ENCODE measurements at regions not wholly inside any gene's neighbourhood (a gene's known extent, or its start where the extent isn't known, plus 50 kb on each side); places are given as distances from the start of the nearest gene placed in this dataset.

DNA sequence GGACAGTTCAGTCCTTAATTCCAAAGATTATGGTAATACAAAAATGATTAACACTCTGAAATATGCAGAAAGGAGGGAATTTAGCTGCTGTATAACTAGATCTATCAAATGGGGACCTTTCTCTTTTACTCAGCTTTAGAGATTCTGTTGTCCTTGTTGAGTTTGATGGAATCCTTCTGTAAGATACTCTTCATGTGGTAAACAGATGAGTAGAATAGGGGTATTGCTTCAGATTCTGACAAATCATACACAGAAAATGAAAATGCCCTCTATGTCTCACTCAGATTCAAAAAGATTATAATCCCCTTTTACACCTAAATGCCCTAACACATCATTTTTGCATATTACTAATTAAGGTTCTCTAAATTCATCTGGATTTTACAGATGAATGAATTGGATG lies 50.7 kb downstream of the ARHGAP35 start:
- DNase-seq (ENCODE audit: low spot score): no peak

DNA sequence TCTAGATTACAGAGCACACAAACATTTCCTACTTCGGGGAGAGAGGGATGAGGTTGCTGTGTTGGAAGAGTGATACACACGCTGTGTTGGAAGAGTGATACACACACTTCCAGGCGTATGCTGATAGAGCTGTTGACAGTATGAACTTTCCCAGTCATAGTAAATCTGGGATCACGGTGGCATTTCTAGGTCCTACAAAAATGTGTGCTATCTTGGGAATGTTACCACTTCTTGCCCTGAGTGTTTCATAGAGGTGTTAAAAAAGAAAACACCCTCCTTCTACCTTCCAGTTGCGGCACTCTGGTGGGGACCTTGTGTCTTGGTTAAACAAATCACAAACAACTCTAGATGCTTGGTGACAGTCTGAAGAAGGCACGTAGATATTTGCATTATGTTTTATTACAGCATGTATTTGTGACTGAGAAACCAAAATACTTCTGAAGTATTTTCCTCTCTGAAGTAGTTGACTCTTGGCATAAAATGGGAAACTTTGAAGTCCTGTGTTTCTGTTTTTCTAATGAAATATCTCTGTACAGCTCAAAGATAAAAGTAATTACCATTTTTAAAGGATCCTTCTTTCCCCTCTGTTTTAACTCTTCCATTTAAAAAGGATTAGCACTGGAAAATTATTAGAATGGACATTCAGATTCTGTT lies 52.5 kb downstream of the ARHGAP35 start:
- DNase-seq (ENCODE audit: low spot score): peak; percentile 65

DNA sequence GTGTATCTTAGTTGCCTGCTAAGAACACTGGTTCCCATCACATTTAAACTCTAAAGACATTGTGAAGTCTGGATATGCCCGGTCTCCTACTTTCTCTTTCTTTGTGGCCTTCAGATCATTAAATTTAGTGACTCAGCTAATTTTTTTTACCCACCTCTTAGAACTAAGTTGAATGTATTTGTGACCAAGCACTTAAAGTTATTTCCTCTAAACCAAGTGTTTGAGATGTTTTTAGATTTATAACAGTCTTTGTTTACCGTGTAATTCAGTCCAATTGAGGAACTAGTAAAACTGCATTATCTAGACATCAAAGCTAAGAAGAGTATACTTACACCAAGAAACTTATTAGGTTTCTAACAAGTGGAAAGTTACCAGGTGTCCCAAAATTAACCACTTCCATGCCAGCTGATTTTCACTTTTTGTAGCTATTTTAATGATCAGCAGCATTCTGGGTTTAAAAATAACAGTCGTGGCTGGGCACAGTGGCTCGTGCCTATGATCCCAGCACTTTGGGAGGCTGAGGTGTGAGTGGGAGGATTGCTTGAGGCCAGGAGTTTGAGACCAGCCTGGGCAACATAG lies 53.1 kb downstream of the ARHGAP35 start:
- no peak for DNase-seq (ENCODE audit: low spot score)

DNA sequence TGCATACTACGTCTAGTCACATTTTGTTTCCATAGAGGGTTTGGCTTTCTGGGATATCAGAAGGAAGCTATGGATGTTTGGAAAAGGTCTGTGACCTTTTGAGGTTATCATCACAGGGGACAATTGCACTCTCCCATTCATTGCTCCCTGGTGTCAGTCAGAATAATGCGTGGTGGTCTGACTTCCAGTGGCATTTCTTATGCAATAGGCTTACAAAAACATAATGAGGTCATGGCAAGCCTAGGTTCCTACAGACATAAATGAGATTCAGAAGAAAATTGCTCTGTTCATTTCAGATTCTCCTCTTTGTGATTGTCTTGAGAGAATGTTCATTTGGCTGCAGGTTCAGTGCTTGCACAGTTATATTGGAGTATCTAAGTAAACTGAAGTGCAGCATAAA lies 54.6 kb downstream of the ARHGAP35 start:
- DNase-seq (ENCODE audit: low spot score): no peak

DNA sequence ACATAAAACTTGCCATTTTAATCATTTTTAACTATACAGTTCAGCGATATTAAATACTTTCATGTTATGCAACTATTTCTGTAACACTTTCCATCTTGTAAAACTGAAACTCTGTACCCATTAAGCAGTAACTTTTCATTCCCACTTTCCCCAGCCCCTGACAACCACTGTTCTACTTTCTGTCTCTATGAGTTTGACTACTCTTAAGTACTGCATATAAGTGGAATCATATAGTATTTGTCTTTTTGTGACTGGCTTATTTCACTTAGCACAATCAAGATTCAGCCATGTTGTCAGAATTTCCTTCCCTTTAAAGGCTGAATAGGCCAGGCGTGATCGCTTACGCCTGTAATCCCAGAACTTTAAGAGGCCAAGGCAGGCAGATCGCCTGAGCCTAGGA lies 56.2 kb downstream of the ARHGAP35 start:
- DNase-seq (ENCODE audit: low spot score): no peak

DNA sequence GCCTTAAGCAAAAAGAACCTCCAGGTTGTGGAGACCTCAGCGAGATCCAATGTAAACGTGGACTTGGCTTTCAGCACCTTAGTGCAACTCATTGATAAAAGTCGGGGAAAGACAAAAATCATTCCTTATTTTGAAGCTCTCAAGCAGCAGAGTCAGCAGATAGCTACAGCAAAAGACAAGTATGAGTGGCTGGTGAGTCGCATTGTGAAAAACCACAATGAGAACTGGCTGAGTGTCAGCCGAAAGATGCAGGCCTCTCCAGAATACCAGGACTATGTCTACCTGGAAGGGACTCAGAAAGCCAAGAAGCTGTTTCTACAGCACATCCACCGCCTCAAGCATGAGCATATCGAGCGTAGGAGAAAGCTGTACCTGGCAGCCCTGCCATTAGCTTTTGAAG lies 58.5 kb downstream of the ARHGAP35 start:
- no peak for DNase-seq (ENCODE audit: low spot score)

DNA sequence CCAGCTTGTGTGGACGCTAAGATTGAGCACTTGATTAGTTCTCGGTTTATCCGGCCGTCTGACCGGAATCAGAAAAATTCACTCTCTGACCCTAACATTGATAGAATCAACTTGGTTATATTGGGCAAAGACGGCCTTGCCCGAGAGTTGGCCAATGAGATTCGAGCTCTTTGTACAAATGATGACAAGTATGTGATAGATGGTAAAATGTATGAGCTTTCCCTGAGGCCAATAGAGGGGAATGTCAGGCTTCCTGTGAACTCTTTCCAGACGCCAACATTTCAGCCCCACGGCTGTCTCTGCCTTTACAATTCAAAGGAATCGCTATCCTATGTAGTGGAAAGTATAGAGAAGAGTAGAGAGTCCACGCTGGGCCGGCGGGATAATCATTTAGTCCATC lies 59.6 kb downstream of the ARHGAP35 start:
- DNase-seq (ENCODE audit: low spot score): no peak

DNA sequence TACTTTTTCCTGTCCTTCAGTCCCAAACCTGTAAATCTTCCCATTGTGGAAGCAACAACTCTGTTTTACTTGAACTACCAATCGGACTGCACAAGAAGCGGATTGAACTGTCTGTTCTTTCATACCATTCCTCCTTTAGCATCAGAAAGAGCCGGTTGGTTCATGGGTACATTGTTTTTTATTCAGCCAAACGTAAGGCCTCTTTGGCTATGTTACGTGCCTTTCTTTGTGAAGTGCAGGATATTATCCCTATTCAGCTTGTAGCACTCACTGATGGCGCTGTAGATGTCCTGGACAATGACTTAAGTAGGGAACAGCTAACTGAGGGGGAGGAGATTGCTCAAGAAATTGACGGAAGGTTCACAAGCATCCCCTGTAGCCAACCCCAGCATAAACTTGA lies 60.3 kb downstream of the ARHGAP35 start:
- DNase-seq (ENCODE audit: low spot score): no peak

DNA sequence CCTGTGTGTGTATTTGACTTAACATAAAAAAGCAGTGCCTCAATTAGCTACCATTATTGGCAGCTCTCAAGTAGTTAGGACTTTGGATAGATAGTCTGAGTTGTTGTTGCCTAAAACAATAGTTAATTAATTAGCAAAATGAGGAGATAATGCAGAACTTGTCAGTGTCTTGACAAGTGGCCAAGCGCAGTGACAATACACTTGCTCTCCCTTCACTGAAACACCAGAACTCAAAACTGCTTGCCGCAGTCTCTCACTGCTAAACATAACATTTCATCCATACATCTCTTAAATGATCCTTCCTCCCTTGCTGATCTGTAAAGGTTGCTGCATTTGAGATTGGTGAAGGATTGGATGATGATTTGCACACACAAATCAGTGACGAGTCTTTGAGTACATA lies 61.7 kb downstream of the ARHGAP35 start:
- no peak for DNase-seq (ENCODE audit: low spot score)

DNA sequence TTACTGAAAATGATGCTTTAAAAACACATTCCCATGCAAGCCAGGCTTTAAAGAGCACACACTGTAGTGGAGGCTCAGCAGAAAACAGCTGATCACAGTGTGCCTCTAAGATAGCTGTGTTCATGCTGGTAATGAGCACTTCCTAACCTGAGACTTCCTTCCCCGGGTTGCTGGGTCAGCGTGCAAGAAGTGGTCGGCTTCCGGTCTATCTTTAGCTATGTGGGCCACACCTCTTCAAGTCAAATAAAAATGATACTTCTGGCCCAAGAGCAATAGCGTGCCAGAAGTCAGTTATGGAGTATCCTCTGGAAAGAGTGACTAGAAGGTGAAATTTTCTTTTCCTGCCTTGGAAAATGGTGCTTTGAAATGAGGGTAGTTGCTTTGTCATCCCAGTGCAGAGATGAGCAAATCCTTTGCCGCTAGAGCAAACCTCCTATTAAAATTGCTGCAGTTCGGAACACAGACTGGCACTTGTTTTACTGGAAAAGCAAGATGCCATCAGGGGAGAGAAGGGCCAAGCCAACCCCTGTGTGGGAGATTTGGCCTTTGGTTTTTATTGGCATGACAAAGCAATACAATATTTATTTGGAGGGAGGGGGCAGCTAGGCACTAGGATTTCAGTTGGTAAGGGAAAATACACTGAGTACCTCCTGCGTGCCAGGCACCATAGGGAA lies 64.2 kb downstream of the ARHGAP35 start:
- peak; percentile 89 for DNase-seq (ENCODE audit: low spot score)

DNA sequence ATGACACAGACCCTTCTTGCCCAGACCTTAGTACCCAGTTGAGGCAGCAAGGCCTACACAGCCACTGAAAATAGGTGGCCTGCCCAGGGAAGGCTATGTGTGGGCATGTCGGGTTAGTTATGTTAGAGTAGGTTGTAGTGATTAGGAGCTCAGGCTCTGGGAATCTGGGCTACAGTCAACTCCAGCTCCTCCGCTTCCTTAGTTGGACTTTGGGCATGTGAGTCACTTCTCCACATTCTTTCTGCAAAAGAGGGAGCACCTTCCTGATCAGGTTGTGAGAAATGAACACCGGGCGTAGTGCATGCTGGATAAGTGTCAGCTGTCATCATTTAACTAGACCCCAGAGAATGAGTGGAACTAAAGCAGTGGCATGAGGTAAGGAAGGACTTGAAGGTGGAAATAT lies 64.8 kb downstream of the ARHGAP35 start:
- DNase-seq (ENCODE audit: low spot score): peak; percentile 97

DNA sequence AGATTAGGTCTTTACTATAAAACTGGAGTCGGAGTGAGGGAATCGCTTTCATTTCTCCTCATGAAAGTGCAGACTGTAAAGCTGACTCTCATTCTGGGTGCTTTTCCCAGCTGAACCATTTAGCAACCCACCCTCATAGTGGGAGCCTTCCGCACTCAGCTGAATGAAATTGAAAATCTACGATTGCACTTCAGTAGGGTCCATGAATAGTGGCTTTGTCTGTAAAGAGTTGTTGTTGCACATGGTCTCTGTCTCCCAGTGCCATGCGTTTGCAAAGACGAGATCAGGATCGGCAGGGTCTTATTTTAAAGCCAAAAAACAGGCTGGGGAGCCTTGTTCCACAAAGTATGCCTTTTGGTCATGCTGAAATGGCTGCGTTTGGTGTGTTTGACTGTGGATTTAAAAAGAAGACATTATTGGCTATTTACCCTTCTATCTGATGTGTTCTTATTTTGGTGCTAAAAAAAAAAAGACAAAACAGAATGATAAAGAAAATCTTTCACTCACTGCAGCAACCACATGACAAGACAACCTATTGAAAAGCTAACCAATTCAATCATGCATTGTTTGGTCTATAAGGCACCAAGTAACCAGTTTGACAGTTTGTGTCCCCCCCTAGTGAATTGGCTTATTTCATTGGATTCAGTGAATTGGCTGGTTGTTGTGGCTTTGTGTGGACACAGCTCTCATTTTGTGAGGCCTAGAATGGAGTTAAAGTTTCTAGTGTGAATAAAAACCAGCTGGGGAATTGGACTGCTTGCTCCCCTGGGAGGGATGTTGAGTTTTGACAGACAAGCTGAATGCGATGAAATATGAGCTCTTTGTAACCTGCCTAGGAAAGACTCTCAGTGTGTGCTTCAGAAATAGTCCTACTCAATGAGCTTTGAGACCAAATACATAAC lies 65.6 kb downstream of the ARHGAP35 start:
- DNase-seq (ENCODE audit: low spot score): no peak

DNA sequence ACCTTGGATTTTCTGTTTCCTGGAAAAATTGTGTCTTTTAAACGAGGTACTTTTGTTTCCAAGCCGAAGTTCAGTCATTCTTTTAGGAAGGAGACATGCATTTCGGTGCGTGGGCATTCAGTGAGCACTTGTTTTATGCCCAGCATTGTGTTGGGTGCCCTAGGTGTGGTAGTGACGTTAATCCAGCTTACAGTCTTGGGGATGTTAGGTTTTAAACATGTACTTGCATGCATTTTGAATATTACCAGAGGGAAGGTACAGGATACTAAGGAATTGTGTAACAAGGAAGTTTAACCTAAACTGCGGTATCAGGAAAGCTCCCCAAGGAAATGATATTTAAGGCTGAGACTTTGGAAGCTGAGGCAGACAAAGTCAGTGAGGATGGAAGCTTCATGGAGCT lies 66.3 kb downstream of the ARHGAP35 start:
- DNase-seq (ENCODE audit: low spot score): no peak

DNA sequence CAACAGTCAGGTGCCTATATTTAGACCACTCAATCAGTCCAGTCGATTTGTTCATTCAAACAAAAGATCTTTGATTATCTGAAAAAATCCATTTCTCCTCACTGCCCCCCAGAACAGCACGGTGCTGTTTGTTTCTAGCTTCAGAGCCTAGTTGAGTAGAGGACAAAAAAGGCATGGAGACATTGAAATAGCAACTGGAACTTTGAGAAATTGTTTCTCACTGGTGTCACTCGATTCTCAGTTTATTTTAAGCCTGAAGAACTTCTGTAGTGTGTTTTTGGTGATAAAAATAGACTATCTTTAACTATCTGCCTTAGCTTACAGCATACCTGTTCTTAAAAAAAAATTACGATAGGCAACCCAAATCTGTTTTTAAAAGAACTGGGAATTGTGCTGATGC lies 67.1 kb downstream of the ARHGAP35 start:
- no peak for DNase-seq (ENCODE audit: low spot score)

DNA sequence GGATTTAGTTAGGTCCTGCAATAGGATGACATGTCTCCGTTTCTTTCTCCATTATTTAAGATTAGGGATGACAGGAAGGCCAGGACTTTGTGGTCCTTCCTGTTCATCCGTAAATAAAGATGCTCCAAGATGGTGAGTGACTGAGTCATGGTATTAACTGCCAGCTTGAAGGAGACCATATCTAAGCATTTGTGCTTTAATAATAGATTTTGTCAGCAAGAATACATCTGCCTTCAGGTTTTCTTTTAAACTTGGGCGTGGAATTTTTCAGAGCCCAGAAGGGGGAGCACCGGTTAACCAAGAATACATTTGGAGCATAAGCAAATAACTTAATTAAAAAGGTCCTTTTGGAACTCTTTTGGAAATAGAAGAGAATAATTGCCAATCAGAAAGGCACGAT lies 68.2 kb downstream of the ARHGAP35 start:
- no peak for DNase-seq (ENCODE audit: low spot score)

DNA sequence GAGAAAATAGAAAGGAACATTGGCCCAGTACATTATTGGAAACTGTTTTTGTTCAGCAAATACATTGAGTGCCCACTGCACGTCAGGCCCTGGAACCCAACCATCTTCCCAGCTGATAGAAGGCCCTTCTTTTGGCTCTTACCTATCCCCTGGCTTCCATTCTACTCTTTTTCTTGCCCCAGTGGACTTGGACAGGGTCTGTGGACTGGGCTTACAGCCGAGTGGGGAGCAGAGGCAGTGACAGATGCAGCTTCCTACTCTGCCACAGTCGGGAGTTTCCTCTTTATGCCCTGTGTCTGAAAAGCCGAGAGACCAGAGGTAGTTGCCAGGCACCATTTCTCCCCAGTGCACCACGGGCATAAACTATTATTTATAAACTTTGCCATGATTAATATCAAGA lies 70.4 kb downstream of the ARHGAP35 start:
- DNase-seq (ENCODE audit: low spot score): no peak

DNA sequence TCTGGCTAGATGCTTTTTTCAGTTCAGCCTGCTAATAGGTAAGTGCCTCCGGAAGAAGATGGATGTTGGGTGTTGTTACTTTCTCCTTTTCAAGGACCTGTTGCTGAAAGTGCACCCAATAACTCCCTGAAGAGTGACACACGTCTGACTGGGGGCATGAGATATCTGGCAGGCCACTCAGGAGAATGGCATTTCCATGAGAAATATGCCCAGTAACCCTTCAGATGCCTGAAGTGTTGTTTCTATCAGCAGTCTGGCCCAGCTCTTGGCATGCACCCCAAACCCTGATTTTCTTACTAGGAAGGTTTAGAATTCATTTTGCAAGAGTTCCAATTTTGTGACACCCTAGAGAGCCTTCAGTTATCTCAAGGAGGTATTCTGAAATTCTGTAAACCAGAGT lies 71.5 kb downstream of the ARHGAP35 start:
- no peak for DNase-seq (ENCODE audit: low spot score)

DNA sequence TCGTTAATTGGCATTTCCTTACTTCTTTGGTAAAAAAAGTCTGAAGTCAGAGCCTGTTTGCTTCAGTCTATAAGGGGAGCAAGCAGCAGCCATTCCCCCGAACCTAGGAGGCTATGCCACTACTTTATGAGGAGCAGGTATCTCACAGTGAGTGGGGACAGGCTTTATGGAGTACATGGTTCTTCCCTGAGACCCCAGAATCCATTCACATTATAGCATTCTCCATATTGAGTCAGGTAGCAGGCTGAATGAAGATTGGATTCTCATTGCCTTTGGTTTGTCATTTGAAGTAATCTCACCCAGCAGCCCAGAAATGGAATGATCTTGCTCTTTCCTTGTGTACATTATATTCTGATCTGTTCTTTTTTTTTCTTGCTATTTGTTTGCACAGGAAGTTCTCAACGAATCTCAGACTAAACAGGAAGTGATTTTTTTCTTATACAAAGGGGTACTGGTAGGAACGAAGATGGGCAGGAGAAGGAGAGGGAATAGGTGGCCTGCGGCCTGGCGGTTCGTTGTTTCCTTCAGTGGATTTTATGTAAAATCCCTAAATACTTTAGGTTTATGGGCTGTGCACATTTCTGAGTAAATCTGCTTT lies 74.4 kb downstream of the ARHGAP35 start:
- no peak for DNase-seq (ENCODE audit: low spot score)

DNA sequence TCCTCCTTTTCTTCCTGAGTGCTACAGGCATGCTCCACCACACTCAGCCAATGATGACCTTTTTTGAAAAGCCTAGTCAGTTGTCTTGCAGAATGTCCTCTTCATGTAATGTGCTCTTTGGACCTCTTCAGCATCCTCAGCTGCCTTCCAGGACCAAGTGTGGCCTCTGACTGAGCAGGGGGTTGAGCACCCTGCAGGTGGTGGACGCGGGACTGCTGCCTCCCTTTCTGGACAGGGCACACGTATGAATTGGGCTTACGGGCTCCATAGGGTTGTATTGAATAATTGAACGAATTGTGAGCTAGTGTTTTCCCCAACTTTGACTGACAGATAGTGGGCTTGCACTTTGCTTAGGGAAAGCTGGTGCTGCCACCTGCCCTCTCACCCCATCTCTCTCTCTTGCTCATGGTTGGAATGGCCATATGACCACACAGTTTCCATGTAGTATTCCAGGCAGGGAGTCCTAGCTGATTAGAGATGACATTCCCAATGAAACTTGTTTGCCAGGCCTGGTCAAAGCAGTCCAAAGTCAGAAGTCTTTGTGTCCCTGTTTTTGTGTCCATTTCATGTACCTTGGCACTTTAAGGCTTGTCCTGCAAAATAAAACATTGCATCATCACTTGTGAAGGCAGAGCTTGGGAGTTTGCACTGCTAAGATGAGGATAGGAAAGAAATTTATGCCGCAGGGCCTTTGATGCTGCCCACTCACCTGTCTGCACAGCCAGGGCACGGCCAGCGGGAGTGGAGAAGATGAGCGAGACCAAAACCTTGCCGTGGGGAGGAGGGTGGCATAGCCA lies 76.3 kb upstream of the NPAS1 start:
- DNase-seq (ENCODE audit: low spot score): no peak

DNA sequence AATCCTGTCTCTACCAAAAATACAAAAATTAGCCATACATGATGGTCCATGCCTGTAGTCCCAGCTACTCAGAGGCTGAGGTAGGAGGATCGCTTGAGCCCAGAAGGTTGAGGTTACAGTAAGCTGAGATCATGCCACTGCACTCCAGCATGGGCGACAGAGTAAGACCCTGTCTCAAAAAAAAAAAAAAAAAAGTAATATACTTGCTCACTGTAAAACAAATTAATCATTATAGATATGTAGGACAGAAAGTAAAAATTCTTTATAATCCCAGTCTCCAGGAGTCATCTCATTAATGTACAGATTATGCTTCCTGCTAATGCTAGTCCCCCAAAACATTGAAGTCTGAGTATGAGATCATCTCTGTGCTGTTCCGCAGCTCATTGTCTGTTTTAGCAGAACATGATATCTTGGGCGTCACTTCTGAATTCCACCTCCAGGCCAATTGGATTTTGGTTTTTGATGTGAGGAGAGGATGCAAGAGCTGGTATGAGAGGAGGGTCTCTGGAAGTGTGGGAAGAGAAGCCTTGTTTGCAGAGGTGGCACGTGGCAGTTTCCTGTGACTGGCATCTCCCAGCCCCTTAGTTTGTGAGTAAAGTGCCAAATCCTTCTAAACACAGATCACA lies 75.4 kb upstream of the NPAS1 start:
- DNase-seq (ENCODE audit: low spot score): no peak
